Jurkat, Clone E6-1 (cell line): ENCODE measurements at regions not wholly inside any gene's neighbourhood (a gene's known extent, or its start where the extent isn't known, plus 50 kb on each side); places are given as distances from the start of the nearest gene placed in this dataset.
"Not testable (repeated sequence)": the region's sequence is repeated elsewhere in the genome, so short reads cannot be mapped to it uniquely, and the experiment has no call there.

Source experiments
- DNase-seq: peaks from one replicate; pipeline ENCODE4 v3.0.0-alpha.2; 2011; ENCODE audit warnings: low read depth, low spot score
- H3K4me3 ChIP-seq: 2 replicates; pipeline ENCODE4 v1.5.1; 2011; ENCODE audit warnings: mild to moderate bottlenecking, low read length, control low read depth, moderate library complexity

GRCh38 chr20:56897958-56898349 lies 268.8 kb downstream of the TFAP2C start:
- DNase-seq = no peak
- H3K4me3 ChIP-seq = no peak overlapping the region

GRCh38 chr20:56899506-56899905 lies 270.4 kb downstream of the TFAP2C start:
- no peak overlapping the region for H3K4me3 ChIP-seq
- DNase-seq = no peak

GRCh38 chr20:56900252-56900651 lies 271.1 kb downstream of the TFAP2C start:
- no peak overlapping the region for H3K4me3 ChIP-seq
- DNase-seq = no peak

- DNase-seq = no peak
Measured at GRCh38 chr20:56903421-56903820, 274.3 kb downstream of the TFAP2C start.

GRCh38 chr20:56903858-56904257 lies 274.8 kb downstream of the TFAP2C start:
- H3K4me3 ChIP-seq = no peak overlapping the region
- no peak for DNase-seq

More at GRCh38 chr20:56903421-56903820, 274.3 kb downstream of the TFAP2C start:
- no peak overlapping the region for H3K4me3 ChIP-seq

- DNase-seq = peak; percentile 75
- H3K4me3 ChIP-seq = no peak overlapping the region
Measured at GRCh38 chr20:56909918-56910714, 281.0 kb downstream of the TFAP2C start.

- H3K4me3 ChIP-seq = no peak overlapping the region
- DNase-seq = no peak
Measured at GRCh38 chr20:56911946-56912345, 282.8 kb downstream of the TFAP2C start.

- H3K4me3 ChIP-seq = no peak overlapping the region
- DNase-seq = peak; percentile 44
Measured at GRCh38 chr20:56914532-56914931, 285.4 kb downstream of the TFAP2C start.

- no peak for DNase-seq
- no peak overlapping the region for H3K4me3 ChIP-seq
Measured at GRCh38 chr20:56916345-56916622, 287.2 kb downstream of the TFAP2C start.

GRCh38 chr20:56920041-56920440 lies 290.9 kb downstream of the TFAP2C start:
- DNase-seq, H3K4me3 ChIP-seq: not testable (repeated sequence)

- H3K4me3 ChIP-seq = no peak overlapping the region
- no peak for DNase-seq
Measured at GRCh38 chr20:56922497-56922896, 293.4 kb downstream of the TFAP2C start.

GRCh38 chr20:56924292-56925081 lies 295.4 kb downstream of the TFAP2C start:
- no peak overlapping the region for H3K4me3 ChIP-seq
- no peak for DNase-seq

- DNase-seq = no peak
- no peak overlapping the region for H3K4me3 ChIP-seq
Measured at GRCh38 chr20:56925082-56925830, 296.1 kb downstream of the TFAP2C start.

GRCh38 chr20:56925831-56926170 lies 296.7 kb downstream of the TFAP2C start:
- H3K4me3 ChIP-seq = no peak overlapping the region
- no peak for DNase-seq

GRCh38 chr20:56926501-56926900 lies 297.4 kb downstream of the TFAP2C start:
- no peak for DNase-seq
- no peak overlapping the region for H3K4me3 ChIP-seq

GRCh38 chr20:56927127-56927526 lies 298.0 kb downstream of the TFAP2C start:
- DNase-seq = no peak
- H3K4me3 ChIP-seq = no peak overlapping the region

- no peak for DNase-seq
- no peak overlapping the region for H3K4me3 ChIP-seq
Measured at GRCh38 chr20:56928007-56928406, 298.9 kb downstream of the TFAP2C start.

- DNase-seq = no peak
- H3K4me3 ChIP-seq = no peak overlapping the region
Measured at GRCh38 chr20:56929606-56930005, 300.5 kb downstream of the TFAP2C start.

GRCh38 chr20:56930876-56931275 lies 301.8 kb downstream of the TFAP2C start:
- DNase-seq = no peak
- no peak overlapping the region for H3K4me3 ChIP-seq
